ENCODE measurements at regions not wholly inside any gene's neighbourhood (a gene's known extent, or its start where the extent isn't known, plus 50 kb on each side); places are given as distances from the start of the nearest gene placed in this dataset.

DNA sequence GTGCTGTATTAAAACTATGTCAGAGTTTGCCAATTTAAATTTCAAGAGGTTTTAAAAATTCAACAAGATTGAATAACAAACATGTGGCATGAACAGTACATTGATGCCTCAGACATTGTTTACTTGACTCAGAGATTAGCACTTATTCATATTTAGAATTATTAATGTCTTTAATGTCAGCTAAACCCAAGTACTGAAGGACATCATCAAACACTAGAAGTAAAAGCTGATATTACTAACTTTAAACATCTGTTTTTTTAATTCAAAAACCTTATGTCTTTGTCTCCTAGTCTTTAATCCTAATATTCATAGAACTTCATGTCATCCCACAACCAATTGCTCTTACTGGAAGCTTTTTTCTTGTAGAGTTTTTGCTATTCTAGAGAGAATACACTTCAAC lies 406.2 kb upstream of the PCDH7 start:
- DNase-seq (ENCODE audit: low spot score), result no peak

DNA sequence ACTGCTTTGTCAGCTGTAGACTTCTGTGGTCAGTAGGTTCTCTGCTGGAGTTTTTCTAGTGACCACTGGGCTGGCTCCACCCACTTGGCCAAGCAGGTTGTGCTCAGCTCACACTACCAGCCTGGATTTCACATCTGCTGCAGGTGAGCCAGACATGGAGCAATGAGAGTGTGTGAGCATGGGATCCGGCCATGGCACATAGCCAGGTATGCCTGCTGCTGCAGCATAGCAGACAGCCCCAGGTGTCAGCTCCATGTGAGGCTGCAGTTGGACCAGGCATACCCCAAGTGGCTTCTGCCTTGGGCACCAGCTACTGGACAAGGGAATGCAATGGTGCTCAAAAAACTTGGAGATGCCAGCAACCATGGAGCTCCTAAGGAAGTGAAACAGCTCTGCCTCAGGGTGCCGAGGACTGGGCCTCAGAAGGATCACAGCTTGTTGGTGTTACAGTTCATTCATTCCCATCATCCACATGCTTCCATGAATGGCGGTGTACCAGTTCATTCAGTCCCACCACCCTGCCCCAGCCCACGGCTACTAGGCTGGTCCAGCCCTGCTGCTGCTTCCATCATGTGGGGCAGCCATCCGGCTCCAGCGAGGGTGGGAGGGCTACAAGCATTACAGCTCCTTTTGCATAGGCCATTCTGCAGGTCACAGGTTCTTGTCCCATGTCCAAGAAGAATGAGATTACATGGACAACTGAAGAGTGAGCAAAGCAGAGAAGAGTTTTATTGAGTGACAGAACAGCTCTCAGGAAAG lies 389.1 kb upstream of the PCDH7 start:
- no peak for DNase-seq (ENCODE audit: low spot score)

DNA sequence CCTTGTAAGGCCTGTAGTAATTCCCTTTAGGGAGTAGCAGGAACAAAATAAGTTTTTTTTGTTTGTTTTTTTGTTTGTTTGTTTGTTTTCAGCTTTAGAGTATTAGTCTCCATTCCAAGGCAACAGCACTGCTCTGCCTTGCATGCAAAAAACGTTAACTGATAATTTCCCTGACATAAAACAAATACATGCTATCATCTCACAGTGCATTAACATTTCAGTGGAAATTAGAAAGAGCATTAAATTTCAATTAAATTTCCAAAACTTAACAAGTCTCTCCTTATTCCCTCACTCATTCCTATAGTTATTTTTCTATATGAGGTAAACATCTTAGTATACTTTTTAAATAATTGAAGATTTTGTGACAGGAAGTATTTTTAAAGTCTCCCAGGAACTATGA lies 378.4 kb upstream of the PCDH7 start:
- DNase-seq (ENCODE audit: low spot score), result no peak

DNA sequence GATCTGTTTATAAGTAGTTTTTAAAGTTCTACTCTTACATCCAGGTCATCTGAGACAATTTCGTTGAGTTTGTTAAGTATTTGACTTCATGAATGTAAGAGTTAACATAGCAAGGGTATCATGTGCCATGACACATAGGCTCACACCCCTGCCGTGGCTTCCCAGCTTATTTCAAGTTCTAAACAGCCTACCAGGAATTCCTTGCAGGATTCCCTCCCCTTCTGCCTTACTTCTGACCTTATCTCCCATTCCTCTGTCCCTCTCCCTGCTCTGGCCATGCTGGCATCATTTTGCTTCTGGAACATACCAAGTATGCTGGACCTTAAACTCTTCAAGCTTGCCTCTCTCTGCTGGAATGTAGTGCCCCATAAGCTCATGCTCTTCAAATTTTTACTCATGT lies 369.9 kb upstream of the PCDH7 start:
- no peak for DNase-seq (ENCODE audit: low spot score)

DNA sequence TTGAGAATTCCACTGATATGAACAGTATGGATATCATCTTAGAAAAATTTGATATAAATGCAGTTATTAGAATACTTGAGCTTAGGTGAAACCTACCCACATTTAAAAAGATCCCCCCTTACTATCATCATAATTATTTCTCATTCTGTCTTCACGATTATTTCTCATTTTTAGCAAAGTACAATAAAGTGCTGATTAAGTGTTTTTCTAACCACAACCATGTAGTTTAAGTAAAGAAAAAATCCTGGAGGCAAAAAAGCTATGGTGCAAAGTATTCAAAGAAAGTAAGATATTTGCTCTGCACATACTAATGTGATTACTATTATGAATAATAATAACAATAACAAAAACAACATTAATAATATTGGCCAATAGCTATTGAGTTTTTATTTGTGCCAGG lies 365.6 kb upstream of the PCDH7 start:
- DNase-seq (ENCODE audit: low spot score), result no peak

DNA sequence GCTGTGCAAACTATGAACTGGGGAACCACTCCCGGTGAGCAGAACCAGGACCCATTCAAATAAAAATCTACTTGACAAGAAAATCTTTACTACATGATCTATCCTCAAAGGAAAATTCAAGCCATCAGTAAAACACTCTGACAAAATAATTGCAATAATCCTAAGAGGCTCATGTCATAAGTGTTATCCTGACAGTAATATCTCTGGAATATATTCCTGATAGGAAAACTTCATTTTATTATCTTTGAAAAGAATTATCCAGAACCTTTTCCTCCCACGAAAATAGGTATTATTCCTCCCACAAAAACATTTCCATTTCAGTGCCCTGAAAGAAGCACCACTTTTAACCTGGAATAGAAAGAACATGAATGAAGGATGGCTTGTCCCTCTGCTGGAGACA lies 357.7 kb upstream of the PCDH7 start:
- DNase-seq (ENCODE audit: low spot score), result no peak

DNA sequence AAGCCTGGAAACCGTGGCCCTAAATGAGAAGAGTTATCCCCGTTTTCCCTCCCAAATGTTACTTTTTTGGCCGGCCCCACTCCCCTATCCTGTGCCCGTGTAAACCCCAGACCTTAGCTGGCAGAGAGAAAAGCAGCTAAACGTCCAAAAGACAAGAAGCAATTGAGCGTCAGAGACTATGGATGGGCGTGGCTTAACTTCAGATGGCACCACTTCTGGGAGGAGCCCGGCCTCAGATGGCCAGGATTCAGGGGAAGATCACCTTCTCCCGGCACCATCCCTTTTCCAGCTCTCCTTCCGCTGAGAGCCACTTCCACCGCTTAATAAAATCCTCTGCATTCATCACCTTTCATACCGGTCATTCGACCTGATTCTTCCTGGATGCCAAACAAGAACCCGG lies 350.1 kb upstream of the PCDH7 start:
- DNase-seq (ENCODE audit: low spot score), result no peak

DNA sequence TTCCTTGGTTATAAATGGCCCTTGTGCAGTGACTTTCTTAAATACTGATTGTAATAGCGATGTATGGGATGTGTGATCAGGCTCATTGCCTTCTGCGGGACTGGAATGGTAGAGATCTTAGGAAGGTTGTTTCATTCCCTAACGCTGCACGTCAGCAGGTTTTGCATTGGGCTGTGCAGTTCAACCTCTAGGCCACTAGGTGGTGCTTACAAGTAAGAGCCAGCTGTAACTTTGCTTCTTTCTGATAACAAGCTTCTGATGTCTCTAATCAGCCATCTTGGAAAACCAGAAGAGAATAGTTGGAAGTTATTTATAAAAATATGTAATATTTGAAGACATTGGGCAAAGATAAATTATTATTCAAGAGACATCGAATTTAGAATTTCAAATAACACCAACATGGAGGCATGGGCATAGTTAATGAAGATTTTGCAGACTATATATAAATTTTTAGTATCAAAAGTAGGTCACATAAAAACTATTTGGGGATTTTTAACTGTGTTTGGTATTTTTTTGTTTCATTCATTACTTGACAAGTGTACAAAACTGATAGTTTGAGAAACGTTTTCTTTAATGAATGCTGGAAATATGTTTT lies 339.7 kb upstream of the PCDH7 start:
- DNase-seq (ENCODE audit: low spot score), result peak; percentile 38

DNA sequence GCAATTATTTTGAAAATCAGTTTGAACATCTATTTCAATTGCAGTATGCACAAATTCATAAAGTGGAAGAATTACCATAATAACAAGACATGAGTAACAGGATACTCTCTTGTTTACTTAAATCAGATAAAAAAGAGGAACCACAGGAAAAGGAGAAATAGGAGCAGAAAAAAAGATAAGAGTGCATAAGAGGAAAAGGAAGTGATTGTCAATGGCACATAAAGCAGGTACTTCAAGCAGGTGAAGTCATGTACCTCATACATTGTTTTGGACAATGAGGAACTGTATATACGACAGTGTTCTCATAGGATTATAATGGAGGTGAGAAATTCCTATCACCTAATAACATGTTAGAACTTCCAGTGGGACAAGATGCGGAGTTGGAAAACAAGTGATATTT lies 334.5 kb upstream of the PCDH7 start:
- DNase-seq (ENCODE audit: low spot score), result no peak

DNA sequence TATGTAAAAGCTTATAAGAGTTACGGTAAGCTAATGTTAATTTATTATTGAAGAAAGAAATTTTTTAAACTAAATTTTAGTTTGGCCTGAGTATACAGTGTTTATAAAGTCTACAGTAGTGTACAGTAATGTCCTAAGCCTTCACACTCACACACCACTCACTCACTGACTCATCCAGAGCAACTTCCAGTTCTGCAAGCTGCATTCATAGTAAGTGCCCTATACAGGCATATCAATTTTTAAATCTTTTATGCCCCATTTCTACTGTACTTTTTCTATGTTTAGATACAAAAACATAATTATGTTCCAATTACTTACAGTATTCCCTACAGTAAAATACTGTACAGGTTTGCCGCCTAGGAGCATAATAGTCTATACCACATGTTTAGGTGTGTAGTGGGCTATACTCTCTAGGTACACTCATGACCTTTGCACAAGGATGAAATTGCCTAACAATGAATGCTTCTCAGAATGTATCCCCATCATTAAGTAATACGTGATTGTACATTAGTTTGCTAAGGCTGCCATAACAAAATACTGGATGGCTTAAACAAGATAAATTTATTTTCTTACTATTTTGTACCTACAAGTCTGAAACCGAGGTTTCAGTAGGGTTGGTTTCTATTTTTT lies 333.8 kb upstream of the PCDH7 start:
- no peak for DNase-seq (ENCODE audit: low spot score)

DNA sequence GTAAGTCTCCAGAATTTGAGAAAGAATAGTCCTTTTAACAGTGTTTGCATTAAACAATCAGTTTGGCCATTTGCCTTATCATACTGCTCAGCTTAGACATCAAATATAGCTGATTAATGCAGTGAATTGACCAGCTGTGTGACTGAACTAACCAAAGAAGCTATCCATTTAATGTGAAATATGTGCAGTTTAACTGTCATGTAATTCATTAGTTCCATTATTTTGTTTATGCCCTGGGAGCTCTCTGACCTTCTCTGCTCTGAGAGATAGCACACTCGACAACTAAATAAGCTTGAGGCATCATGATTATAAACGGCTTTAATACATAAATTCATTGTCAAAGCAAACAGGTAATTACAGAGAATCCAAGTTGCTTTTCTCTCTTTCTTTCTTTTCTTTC lies 324.3 kb upstream of the PCDH7 start:
- DNase-seq (ENCODE audit: low spot score), result no peak

DNA sequence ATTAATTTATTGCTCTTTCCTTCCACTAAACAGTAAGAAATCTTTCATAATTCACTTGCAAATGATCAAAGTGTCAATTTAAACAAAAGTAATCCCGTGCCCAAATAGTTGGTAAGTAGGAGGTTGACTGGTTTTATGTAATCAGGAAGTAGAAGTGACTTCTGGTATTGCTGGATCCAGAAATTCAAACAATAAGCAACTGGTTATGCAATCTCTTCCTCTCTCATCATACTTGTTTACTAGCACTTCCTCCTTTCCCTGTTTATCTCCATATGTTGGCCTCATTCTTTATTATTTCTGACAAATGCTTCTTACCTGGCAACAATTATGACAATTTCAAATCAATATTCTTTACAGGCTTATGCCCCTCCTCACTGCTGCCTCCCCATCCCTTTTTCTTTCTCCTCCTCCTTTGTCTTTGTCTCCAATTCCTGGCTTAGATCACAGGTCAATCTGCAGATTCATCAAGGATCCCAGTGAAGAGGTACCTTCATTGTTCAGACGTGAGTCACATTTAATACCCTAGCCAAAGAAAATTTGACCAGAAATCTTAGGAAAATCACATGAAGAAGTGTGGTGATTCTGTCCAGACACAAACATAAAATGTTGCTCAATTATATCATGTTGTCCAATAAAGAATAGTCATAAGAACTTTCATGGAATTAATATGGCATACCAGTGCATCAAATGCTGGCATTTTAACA lies 323.2 kb upstream of the PCDH7 start:
- no peak for DNase-seq (ENCODE audit: low spot score)

DNA sequence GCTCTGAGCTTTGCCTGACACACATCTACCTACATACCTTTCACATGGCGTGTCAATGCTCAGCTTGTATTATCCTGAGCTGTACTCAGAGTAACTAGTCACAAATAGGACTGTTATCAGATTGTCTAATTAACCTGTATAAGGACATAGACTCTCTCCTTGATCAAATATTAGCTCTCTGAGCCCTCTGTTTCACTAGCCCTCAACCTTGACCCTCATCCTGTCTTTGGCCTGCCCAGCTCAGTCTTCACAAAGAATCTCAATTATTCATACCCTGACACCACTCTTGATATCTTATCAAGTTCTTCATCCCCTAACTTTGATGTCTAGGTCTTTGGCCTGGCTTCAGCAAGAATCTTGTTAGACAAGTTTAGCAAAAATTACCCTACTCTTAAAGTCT lies 320.7 kb upstream of the PCDH7 start:
- no peak for DNase-seq (ENCODE audit: low spot score)

DNA sequence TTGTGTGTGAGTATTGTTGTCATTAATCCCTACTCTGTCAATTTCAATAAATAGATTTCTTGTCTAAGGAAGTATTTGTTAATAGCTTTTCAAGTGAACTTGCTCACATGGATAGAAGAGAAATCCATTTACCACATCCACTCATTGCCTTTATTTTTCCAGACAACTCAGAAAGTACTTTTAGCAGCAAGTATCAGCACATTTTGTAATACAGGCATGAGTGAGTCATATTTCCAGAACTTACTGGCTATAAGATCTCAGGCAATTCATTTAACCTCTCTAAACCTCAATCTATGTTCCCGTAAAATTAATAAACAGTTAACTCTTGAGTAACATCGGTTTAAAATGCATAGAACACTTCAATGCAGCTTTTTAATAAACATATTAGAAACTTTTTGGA lies 317.9 kb upstream of the PCDH7 start:
- no peak for DNase-seq (ENCODE audit: low spot score)

DNA sequence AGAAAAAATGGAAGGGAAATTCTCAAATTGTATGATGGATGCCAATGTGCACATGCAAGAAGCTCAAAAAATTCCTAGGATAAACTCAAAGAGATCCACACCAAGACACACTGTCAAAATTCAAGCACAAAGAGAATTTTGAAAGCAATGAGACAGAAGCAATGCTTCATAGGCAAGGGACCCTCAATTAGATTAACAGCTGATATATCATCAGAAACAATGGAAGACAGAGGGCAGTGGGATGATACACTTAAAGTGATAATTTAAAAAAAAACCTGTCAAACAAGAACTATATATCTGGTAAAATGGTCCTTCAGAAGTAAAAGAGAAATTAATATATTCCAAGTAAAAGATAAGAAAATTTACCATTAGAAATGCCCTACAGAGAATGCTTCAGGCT lies 306.3 kb upstream of the PCDH7 start:
- peak; percentile 1 for DNase-seq (ENCODE audit: low spot score)

DNA sequence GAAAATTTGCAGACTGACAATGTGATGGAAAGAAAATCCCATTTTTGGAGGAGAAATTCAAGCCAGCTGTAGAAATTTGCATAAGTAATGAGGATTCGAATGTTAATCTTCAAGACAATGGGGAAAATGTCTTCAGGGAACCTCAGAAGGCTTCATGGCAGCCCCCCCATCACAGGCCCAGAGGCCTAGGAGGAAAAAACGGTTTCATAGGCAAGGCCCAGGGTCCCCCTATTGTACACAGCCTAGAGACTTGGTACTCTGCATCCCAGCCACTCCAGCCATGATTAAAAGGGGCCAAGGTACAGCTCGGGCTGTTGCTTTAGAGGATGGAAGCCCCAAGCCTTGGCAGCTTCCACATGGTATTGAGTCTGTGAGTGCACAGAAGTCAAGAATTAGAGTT lies 303.6 kb upstream of the PCDH7 start:
- no peak for DNase-seq (ENCODE audit: low spot score)

DNA sequence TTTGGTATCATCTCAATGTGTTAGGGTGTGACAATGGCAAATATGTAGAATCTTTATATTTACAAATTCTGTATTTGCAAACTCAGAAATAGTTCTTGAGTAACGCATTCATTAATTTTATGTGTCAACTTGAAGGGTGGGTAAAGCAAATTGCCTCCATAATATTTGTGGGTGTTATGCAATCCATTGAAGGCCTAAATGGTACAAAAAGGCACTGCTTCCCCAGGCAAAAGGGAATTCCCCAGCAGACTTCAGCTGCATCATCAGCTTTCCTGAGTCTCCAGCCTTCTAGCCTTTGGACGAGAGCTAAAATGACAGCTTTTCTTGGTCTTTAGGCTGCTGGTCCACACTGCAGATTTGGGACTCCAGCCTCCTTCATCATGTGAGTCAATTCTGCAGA lies 292.2 kb upstream of the PCDH7 start:
- no peak for DNase-seq (ENCODE audit: low spot score)

DNA sequence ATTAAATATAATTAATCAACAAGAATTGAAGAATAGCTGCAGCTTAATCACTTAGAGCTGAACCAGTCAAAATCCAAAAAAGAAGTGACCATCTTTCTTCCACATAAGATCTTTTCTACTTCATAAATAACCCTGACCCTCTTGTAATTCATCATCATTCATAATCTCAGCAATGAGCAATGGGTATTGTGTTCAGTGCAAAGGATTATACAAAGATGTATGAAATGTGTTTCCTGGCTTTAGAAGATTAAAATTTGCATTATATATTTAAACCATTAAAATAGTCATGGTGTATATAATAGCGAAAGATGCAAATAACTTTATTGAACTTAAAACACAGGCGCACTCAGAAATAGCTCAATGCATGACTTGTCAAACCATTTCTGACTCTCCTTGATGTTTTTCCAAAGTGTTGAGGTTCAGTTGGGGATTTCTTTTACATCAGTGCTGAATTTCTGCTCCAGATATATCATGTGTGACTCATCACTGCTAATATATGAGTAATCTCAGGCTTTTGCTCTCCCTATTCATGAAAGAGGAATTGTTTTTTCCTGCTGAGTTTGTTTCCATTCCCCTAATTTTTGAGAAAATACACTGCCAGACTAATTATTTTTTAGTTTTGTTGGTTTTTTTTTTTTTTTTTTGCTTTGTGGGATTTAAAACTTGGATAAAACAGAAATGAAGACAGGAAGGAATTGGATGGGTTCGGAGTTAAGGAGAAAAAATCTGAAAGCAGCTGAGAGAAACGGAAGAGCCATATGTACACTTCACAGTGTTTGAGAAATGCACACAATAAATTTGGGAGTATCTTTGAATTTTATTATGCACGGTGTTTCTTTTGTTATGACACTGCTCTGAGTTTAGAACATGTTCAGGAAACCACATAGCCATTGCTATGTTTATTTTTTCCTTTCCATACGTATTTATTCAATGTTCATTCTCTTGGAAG lies 290.1 kb upstream of the PCDH7 start:
- DNase-seq (ENCODE audit: low spot score), result no peak

DNA sequence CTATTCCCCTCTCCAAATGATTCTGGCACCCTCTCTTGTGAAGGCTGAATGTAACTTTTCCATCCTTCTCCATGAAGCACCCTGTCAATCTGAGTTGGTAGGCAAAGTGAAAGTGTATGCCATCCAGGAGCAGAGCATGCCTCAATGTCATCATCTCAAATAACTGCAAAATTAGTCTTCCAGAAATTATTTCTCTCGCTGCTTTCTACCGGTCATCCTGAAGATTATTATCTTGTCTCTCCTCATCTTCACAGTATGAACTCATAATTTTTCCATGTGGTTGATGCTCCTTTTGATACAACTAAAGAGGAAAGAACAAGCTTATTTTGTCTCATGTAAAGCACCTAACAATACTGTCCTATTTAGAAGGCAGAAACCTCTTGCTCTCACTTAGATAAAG lies 285.5 kb upstream of the PCDH7 start:
- no peak for DNase-seq (ENCODE audit: low spot score)

DNA sequence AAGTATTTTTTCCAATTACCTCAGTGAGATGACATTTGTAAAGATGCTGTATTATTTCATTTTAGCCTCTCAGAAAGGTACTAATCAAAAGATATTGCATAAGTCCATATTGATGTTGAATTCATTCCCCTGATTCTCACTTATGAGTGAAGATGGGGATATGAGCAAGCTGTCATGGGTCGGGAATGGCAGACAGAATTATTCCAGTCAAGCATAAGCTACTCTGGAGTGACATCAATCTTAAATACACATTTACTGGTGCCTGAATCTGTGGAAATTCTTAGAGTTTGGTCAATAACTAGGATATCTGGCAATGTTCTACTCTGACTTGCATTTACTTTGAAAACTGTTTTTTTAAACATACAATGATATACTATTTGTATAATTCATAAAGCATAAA lies 283.8 kb upstream of the PCDH7 start:
- no peak for DNase-seq (ENCODE audit: low spot score)

DNA sequence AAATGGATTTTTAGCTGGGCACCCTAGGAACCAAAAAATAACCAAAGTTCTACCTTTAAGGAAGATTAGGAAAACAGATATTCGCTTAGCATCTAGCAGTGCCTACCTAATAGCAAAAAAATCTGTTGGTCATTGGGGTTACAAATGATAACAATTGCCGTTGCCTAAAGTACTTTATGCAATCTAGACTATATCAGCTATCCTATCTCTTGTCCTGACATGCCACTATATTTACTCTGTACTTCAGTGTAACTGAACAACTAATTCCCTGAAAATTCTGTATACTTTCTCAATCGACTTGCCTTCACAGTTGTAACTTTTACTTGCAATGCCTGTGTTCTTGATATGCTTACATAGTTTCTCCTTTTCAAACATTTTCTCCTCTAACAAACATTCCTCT lies 282.9 kb upstream of the PCDH7 start:
- DNase-seq (ENCODE audit: low spot score), result no peak

DNA sequence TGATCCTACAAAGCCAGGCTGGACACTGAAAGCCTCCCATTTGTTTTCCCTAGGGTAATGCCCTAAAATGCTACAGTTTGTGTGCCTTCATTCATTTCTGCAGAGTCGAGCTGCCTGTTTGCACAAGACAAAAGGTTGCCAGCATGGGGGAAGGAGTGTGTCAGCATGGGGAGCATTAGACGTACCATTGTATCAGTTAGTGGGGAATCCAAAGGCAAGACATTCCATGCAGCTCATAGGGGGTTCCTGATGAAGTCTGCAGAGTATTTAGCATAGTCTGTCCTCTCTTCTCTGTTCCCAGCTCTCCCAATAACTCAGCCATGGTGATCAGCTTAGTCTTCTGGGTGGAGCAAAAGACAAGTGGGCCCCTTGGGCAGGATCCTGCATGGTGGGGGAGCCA lies 276.9 kb upstream of the PCDH7 start:
- no peak for DNase-seq (ENCODE audit: low spot score)

All from SW480 (cell line).